ENCODE measurements at regions not wholly inside any gene's neighbourhood (a gene's known extent, or its start where the extent isn't known, plus 50 kb on each side); places are given as distances from the start of the nearest gene placed in this dataset.

GRCh38 chr6:134456226-134456625 is 138.3 kb upstream of the SGK1 start:
- TF ChIP-seq CTCF (IDR thresholded peaks at IDR 0.05; ENCODE audit: extremely low read depth in 1 of 2, insufficient read depth in 1 of 2, low read depth in 1 of 2, low read length in 2 of 2) (no peak), POLR2AphosphoS5 (IDR thresholded peaks at IDR 0.05; ENCODE audit: insufficient read depth, low read depth, low read length) (no peak), GATA2 (IDR thresholded peaks at IDR 0.05; ENCODE audit: insufficient read depth, insufficient read length, low read depth, low read length) (no peak), FOS (IDR thresholded peaks at IDR 0.05; ENCODE audit: borderline replicate concordance, insufficient read depth, low read length) (no peak), EZH2 (IDR thresholded peaks at IDR 0.05; ENCODE audit: borderline replicate concordance, low read depth, low read length, severe bottlenecking) (no peak), MYC (IDR thresholded peaks at IDR 0.05; ENCODE audit: low read depth, low read length) (no peak)

All from endothelial cell of umbilical vein (primary cell).